Parathyroid adenoma (tissue), 2 donors: ENCODE measurements at regions not wholly inside any gene's neighbourhood (a gene's known extent, or its start where the extent isn't known, plus 50 kb on each side); places are given as distances from the start of the nearest gene placed in this dataset.
"Not testable (repeated sequence)": the region's sequence is repeated elsewhere in the genome, so short reads cannot be mapped to it uniquely, and the experiment has no call there.

Experiments
- H2AFZ ChIP-seq: fragments of 300-600 bp; sonication (generic); one replicate; pipeline ENCODE4 v1.7.0; 2017; ENCODE audit warnings: antibody characterized with exemption, mild to moderate bottlenecking
- H3K27ac ChIP-seq: fragments of 300-600 bp; sonication (generic); one replicate; pipeline ENCODE4 v1.7.0; 2017
- H3K27me3 ChIP-seq: fragments of 300-600 bp; sonication (generic); one replicate; pipeline ENCODE4 v1.7.0; 2017; ENCODE audit warnings: low read length; ENCODE audit not compliant: control insufficient read depth, insufficient read depth
- H3K36me3 ChIP-seq: fragments of 300-600 bp; sonication (generic); one replicate; pipeline ENCODE4 v1.7.0; 2017; ENCODE audit warnings: low read length; ENCODE audit not compliant: control insufficient read depth, insufficient read depth
- H3K4me1 ChIP-seq: fragments of 300-600 bp; sonication (generic); one replicate; pipeline ENCODE4 v1.7.0; 2017; ENCODE audit warnings: control low read depth
- H3K4me2 ChIP-seq: fragments of 300-600 bp; sonication (generic); one replicate; pipeline ENCODE4 v1.7.0; 2017; ENCODE audit warnings: low read length
- H3K4me3 ChIP-seq: fragments of 300-600 bp; sonication (generic); one replicate; pipeline ENCODE4 v1.7.0; 2017; ENCODE audit warnings: low read depth, low read length
- H3K79me2 ChIP-seq: fragments of 300-600 bp; sonication (generic); one replicate; pipeline ENCODE4 v1.7.0; 2017; ENCODE audit warnings: control low read depth
- H3K9ac ChIP-seq: fragments of 300-600 bp; sonication (generic); one replicate; pipeline ENCODE4 v1.7.0; 2017; ENCODE audit warnings: mild to moderate bottlenecking
- H3K9me3 ChIP-seq: fragments of 300-600 bp; sonication (generic); one replicate; pipeline ENCODE4 v1.7.0; 2017; ENCODE audit warnings: low read length; ENCODE audit not compliant: control insufficient read depth
- TF ChIP-seq, protein P1 (sequence below): fragments of 300-600 bp; sonication (generic); IDR thresholded peaks from one replicate; pipeline ENCODE4 v1.7.0; 2017; ENCODE audit warnings: antibody characterized with exemption, mild to moderate bottlenecking
- donor health status: primary hyperparathyroidism.

DNA sequence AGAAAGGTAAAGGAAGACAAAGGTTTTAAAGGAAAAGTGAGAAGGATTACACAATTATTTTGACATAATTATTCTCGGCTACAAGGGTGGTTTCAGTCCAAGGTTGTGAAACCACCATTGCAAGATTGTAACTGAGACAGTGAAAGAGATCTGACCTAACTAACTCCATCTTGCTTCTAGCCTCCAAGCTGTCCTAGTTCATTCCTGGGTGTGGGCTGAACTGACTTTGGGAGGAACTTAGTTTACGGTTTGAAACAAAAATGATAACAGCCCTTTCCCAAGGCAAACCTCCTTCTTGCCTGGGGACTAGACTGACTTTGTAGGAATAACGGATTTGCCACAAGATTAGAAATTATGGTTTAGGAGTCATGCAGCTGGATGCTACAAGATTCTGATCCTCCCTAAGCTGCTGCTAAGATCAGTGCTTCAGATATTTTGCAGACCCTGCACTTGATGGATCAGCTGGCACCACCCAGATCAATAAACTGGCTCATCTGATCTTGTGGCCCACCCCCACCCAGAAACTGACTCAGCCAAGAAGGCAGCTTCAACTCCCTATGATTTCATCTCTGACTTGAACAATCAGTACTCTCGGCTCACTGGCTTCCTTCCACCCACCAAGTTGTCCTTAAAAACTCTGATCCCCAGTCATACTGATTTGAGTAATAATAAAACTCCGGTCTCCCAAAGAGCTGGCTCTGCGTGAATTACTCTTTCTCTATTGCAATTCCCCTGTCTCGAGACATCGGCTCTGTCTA lies 57.7 kb upstream of the AADACL2 start:
- Histone ChIP-seq H3K27ac (no peak overlapping the region), H3K4me3 (no peak overlapping the region), H3K36me3 (no peaks in the 10 kb centered on the region), H3K4me1 (no peaks in the 10 kb centered on the region), H3K9me3 (no peaks in the 10 kb centered on the region), H3K27me3 (no peaks in the 10 kb centered on the region), H3K4me2 (no peak overlapping the region), H3K9ac (no peak overlapping the region), H3K79me2 (no peaks in the 10 kb centered on the region), H2AFZ (no peak overlapping the region)
- TF ChIP-seq, protein P1, sequence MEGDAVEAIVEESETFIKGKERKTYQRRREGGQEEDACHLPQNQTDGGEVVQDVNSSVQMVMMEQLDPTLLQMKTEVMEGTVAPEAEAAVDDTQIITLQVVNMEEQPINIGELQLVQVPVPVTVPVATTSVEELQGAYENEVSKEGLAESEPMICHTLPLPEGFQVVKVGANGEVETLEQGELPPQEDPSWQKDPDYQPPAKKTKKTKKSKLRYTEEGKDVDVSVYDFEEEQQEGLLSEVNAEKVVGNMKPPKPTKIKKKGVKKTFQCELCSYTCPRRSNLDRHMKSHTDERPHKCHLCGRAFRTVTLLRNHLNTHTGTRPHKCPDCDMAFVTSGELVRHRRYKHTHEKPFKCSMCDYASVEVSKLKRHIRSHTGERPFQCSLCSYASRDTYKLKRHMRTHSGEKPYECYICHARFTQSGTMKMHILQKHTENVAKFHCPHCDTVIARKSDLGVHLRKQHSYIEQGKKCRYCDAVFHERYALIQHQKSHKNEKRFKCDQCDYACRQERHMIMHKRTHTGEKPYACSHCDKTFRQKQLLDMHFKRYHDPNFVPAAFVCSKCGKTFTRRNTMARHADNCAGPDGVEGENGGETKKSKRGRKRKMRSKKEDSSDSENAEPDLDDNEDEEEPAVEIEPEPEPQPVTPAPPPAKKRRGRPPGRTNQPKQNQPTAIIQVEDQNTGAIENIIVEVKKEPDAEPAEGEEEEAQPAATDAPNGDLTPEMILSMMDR = no peak

DNA sequence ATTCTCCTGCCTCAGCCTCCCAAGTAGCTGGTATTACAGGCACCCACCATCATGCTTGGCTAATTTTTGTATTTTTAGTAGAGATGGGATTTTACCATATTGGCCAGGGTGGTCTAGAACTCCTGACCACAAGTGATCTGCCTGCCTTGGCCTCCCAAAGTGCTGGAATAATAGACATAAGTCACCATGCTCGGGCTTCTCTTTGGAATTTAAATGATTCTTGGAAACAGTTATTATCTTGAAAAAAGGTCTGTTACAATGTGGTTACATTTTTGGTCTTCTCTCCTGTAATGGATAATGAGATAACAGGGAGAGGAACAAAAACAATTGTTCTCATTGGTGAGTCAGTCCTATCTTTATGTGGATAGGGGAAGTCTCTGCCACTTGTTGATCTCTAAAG lies 59.8 kb upstream of the AADACL2 start:
- H3K27ac ChIP-seq = no peak overlapping the region
- no peak overlapping the region for H3K4me3 ChIP-seq
- H3K79me2 ChIP-seq = no peaks in the 10 kb centered on the region
- H3K4me1 ChIP-seq = no peaks in the 10 kb centered on the region
- TF ChIP-seq, protein P1 = no peak
- no peaks in the 10 kb centered on the region for H3K27me3 ChIP-seq
- H3K36me3 ChIP-seq = no peaks in the 10 kb centered on the region
- no peak overlapping the region for H3K9ac ChIP-seq
- no peaks in the 10 kb centered on the region for H3K9me3 ChIP-seq
- H3K4me2 ChIP-seq = no peak overlapping the region
- H2AFZ ChIP-seq = no peak overlapping the region

DNA sequence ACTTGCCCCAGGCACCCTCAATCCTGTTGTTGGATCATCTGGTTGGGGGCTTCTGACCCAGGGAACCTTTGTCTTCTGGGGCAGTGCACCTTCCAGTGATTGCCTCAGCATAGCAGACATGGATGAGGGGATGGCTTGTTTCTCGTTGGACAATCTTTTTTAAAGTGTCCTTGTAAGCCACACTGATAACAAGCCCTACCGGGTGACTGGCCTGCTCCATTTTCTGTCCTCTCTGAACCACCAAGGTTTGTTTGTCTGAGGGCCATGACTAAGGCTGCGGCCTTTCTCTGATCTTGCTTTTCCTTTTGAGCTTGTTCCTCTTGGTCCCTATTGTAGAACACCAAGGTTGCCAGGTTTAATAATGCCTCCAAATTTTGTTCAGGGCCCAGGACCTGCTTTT lies 66.0 kb upstream of the AADACL2 start:
- H3K4me1 ChIP-seq, H3K9ac ChIP-seq: not testable (repeated sequence)

DNA sequence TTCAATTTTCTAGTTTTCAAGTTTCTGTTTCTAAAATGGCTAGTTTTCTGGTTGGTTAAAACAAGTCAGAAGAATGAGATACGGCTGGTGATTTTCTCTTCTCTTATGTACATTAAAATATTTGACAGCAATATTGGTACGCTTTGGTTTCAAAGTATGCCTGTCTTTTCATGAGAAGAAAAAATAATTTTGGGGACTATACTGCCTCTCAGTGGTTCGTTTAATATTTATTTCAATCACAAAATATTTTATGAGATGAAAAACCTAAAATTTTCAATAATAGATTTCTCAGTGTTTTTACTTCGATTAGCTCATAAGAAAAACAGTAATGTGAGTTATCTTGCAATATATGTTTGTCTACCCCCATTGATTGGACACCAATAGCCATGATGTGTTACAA lies 72.8 kb upstream of the AADACL2 start:
- H3K9me3 ChIP-seq = no peaks in the 10 kb centered on the region
- no peaks in the 10 kb centered on the region for H3K4me1 ChIP-seq
- no peaks in the 10 kb centered on the region for H3K36me3 ChIP-seq
- TF ChIP-seq, protein P1 = no peak
- H2AFZ ChIP-seq = no peak overlapping the region
- H3K27ac ChIP-seq = no peak overlapping the region
- H3K4me3 ChIP-seq = no peak overlapping the region
- H3K4me2 ChIP-seq = no peak overlapping the region
- H3K27me3 ChIP-seq = no peaks in the 10 kb centered on the region
- no peak overlapping the region for H3K9ac ChIP-seq
- H3K79me2 ChIP-seq = no peaks in the 10 kb centered on the region

More for the DNA sequence above, 66.0 kb upstream of the AADACL2 start:
- H3K4me3 ChIP-seq, H3K79me2 ChIP-seq, H3K27ac ChIP-seq, H3K9me3 ChIP-seq, H3K4me2 ChIP-seq, H3K36me3 ChIP-seq, H3K27me3 ChIP-seq, H2AFZ ChIP-seq: not testable (repeated sequence)

DNA sequence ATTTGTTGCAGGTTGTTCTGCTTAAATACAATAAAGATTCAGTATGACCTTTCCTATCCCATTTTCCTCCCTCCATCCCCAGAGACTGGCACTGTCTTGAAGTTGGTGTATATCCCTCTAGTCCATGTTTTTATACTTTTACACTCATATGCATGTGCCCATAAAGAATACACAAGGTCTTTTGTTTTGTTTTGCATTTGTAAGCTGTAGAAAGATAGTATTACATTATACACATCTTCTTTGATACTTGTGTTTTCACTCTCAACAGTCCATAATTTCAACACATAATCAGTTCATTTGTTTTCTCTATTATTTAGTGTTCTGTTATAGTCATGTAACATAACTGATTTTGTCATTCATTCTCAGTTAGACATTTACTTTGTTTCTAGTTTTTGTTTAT lies 88.7 kb upstream of the AADACL2 start:
- H3K4me3 ChIP-seq = no peak overlapping the region
- no peak overlapping the region for H2AFZ ChIP-seq
- H3K27ac ChIP-seq = no peak overlapping the region

More for the DNA sequence above, 88.7 kb upstream of the AADACL2 start:
- H3K4me1 ChIP-seq = no peaks in the 10 kb centered on the region
- no peak overlapping the region for H3K9ac ChIP-seq
- H3K4me2 ChIP-seq = no peak overlapping the region
- H3K27me3 ChIP-seq = no peaks in the 10 kb centered on the region
- no peaks in the 10 kb centered on the region for H3K79me2 ChIP-seq
- no peaks in the 10 kb centered on the region for H3K9me3 ChIP-seq
- no peaks in the 10 kb centered on the region for H3K36me3 ChIP-seq
- TF ChIP-seq, protein P1 = no peak
